ENCODE measurements at regions not wholly inside any gene's neighbourhood (a gene's known extent, or its start where the extent isn't known, plus 50 kb on each side); places are given as distances from the start of the nearest gene placed in this dataset.

DNA sequence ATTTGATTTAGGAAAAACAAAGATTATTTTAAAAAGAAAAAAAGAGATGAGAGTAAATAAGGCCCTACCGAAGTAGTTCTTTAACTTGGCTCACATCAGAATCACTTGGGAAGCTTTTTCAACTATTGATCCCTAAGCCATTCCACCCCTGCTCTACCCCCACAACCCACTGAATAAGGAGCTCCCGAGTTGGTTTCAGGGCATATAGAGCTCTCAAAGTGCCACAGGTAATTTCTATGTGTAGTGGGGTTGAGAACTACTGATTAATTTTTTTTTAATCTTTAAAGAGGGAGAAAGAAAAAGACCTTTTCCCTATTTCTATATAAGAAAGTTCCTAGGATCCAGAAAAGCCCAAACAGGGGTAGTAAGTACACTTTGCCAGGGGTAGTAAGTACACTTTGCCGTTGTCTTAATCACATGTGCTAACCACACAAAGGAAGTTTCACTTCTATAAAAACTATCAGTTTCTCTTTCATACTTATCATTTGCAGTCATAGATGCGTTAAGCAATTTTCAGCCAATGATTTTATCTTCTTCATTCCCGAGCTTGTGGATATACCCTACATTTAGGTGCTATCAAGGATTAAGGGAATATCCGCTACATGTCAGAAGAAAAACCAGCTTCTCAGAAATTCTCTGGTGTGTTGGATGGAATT, 108.4 kb upstream of the ZC3H12C start:
- DNase-seq: no peak

DNA sequence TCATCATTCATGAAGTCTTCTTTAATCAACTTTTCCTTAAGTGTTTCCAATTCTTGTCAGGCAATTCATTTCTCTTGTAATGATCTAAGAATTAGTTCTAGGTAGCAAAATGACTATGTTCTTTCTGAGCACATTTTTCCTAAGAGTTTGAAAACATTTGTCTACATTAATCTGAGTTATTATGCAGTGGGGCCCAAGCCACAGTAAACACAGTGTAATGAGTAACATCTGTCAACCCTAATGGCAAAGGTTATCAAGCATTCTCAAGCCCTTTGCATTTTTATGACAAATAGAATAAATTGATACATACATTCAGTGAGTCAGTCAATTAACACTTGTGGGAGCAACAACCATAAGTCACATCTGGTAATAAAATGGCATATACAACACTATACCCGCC, 106.7 kb upstream of the ZC3H12C start:
- DNase-seq: no peak

DNA sequence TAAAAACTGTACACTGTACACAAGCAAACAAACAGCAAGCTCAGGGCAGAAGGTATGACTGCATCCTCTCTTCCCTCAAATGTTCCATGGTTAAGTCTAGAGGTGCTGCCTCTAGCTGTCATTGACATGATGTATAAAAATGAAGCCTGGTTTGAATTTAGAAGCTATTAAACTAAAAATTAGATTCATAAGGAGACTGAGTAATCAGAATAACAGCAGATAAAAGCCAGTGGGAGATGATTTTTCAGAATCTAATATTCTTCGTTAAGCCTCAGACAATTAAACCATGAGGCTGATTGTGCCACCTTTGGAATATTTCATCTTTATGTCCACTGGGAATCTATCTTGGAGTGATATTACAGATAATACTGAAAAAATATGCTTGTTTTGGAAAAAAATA, 101.4 kb upstream of the ZC3H12C start:
- no peak for DNase-seq

DNA sequence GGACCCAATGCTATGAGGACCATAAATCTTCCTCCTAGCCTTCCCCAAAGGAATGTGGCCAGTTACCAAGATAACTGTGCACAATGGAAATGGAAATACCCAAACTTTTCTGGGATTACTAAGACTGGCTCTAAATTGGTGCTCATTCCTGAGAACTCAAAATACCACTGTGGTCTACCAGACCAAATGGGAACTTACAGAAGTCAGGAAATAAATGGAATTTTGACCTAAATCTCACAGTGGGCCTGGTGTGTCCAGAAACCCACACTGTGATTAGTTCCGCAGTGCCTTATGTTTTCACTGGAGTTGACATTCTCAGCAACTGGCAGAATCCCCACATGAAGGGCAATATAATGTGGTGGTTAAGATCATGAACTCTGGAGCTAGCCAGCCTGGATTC, 99.4 kb upstream of the ZC3H12C start:
- no peak for DNase-seq

DNA sequence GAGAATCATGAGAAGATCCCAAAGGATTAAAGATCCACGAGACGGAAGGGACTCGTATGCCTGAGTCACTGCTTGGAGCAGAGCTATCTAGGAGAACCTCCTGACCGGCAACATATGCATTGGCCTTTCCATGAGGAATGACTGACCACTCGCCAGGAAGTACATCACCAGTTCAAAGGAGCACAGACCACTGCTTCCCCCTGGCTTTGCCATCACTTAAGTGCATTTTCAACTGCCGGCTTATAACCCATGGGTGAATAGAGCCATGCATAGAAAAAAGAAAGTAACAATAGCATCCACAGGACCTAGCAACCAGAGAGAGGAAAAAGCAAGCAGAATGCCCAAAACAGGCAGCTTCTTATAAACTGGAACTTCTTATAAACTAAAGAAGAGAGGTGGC, 98.3 kb upstream of the ZC3H12C start:
- no peak for DNase-seq

DNA sequence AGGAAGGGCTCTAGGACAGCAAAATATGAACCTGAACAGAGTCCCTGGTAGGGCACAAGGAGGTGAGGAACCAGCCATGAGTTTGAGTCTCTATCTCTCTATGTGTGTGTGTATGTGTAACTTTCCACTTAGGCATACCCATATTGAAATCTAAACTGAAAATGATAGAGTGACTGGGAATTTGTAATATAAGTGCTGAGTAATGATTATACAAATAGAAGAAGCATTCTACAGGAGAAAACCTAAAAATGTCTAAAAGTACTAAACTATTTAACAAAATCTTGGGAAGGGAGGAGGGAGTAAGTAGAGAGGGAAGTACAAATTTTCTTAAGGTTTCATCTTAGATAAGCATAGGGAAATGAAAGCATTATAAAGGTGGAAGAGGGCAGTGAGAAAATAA, 97.1 kb upstream of the ZC3H12C start:
- DNase-seq: no peak

DNA sequence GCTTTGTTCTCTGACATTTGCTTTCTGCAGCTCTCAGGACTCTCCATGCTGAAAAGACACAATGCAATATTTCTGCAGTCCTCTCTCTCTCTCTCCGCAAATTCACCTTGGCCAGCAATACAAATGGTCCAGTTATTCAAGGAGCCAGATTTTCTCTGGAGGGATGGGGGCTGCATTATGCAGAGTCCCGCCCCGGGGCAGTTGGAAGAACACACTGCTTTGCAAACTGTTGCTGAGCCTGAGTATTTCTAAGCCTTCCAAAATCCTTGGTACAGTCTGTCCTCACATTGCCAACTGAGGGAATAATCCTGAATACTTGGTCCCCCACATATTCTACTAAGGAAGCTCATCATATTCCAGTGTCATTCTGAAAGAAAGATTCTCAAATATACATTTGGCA, 94.3 kb upstream of the ZC3H12C start:
- DNase-seq: no peak

DNA sequence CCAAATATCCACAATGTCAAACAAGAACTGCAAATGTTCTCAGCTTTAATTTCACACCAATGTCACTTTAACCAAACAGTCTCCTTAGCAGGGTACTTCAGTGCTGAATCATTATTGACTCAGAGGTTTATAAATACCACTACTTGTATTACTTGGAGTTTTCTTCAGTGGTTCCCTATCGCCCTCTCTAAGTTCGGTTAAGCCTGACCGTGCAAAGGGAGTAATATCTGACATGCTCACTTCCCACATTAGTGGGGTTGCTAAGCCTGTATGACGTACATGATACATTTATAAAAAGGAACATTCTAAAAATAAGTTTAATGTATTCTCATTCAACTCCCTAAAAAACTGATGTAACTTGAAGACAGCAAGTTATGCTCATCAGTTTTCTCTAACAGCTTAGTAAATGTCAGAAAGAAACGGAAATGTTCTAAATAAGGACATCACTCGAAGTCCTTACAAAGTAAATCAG, 93.1 kb upstream of the ZC3H12C start:
- no peak for DNase-seq

DNA sequence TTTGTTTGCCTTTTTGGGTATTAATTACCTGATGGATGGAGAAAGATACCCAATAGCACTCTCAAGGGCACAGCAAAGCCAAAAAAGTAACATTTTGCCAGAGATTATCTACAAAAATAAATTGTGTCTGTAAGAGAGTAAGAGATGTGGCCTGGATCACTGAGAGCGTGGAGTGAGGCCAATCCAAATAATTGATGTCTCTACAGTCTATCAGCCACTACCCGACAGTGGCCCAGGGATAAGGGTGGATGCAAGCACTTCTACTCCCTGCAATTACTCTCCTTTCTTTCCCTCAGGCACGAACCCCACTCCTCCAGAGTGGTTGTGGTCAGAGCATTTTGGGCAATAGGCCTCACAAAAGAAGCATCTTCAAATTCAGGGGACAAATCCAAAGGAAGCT, 92.3 kb upstream of the ZC3H12C start:
- DNase-seq: no peak

DNA sequence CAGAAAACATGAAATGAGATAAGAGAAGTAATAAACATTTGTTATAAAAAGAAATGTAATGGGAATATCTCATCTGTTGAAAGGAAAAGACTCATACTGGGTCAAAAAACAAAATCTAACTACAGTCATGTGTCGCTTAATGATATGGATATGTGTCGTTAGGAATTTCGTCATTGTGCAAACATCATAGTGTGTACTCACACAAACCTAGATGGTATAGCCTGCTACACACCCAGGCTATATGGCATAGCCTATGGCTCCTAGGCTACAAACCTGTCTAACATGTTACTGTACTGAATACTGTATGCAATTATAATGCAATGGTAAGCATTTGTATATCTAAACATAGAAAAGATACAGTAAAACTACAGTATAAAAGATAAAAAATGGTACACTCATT, 89.8 kb upstream of the ZC3H12C start:
- no peak for DNase-seq

DNA sequence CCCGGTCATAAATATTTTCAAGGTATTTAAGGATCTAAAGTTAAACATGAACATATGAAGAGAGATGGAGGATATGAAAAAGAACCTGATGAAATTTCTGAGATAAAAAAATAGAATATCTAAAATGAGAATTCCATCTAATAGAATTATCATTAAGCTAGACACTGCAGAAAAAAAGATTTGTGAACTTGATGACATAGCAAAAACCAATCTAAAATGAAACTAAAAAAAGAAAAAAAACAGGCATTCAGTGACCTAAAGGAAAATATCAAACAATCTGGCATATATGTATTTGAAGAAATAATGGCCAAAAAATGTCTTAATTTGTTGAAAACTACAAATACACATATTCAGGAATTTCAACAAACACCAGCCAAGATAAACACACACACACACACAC, 81.6 kb upstream of the ZC3H12C start:
- no peak for DNase-seq

DNA sequence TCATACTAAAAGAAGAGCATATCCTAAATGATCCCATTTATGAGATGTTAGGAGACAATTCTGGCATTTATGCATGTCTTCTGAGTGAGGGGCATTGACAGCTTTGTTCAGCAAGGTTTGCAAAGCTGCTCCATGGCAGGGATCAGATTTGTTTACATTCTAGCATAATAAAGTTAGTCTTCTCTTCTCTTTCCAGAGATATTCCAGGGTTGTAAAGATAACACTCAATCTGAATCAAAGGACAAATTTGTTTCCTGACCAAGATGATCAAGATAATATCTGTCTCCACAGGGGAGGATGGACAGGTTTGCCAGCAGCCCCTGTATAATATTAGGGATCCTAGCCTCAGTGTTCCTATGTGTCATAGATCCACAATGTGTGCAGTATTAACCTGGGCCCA, 77.5 kb upstream of the ZC3H12C start:
- DNase-seq: no peak

DNA sequence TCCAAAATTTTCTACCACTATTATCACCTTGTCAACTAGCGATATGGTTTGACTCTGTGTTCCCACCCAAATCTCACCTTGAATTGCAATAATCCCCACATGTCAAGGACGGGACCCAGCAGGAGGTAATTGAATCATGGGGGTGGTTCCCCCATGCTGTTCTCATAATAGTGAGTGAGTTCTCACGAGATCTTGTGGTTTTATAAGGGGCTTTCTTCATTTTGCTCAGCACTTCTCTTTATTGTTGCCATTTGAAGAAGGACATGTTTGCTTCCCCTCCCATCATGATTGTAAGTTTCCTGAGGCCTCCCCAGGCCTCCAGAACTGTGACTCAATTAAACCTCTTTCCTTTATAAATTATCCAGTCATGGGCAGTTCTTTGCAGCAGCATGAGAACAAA, 73.5 kb upstream of the ZC3H12C start:
- DNase-seq: no peak

DNA sequence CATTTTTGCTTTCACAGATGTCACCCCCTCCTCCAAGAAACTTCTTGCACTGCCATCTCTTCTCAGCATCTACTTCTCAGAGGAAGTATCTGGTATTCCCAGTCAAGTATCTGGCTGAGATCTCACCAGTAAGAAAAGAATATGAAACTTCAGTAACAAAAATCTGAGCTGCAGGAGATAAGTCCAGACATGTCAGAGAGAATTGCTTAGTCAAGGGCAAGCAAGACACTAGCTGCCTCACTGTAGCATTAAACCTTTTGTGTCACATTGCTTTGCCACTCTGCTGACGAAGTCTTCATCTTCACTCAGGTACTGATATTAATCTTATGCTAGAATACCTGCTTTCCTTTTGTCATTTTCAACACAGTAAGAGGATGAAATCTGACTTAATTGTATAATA, 70.6 kb upstream of the ZC3H12C start:
- DNase-seq: no peak

DNA sequence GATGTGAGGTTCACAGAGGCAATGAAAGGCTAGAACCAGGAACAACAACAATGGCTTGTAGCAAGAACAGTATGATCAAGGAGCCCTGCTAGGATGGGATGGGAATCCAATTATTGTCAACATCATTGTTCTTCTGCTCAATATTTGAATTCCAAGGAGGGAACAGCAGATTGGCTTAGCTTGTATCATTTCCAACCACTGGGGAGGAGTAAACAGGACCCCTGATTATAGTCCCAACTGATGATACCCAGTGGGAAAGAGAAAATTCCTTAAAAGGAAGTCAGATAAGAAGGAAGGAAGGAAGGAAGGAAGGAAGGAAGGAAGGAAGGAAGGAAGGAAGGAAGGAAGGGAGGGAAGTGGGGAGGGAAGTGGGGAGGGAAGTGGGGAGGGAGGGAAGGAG, 69.5 kb upstream of the ZC3H12C start:
- no peak for DNase-seq

DNA sequence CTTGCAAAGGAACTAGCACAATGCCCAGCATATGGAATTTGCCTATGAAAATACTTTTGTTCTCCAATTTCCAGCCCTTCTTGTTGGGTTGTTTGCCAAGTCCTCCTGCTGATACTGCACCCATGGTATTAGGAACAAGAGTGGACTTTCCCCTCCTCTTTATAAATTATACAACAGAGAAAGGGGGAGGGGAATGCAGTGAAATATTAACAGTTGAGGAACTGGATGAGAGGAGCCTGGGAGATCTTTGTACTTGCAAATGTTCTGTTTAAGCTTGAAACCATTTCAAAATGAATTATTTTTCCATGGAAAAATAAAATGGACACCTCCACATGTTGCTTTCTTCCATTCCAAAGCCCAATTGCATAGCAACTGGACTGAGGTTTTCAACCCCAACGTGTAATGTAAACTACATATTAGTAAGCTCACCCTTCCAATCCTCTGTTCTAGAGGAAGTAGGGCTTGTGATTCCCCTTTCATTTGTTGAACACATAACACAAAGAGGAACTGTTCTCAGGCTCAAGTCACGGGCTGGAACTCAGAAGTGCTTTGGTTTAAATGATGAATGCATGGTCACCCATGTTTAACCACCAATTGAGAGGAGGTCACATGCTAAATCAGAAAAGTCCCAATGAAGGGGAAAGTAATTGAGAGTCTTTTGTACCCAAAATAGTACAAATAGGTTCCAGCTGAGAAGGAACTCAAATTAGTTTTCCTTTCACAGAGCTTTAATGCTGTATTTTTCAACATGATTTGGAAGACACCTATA, 66.2 kb upstream of the ZC3H12C start:
- no peak for DNase-seq

DNA sequence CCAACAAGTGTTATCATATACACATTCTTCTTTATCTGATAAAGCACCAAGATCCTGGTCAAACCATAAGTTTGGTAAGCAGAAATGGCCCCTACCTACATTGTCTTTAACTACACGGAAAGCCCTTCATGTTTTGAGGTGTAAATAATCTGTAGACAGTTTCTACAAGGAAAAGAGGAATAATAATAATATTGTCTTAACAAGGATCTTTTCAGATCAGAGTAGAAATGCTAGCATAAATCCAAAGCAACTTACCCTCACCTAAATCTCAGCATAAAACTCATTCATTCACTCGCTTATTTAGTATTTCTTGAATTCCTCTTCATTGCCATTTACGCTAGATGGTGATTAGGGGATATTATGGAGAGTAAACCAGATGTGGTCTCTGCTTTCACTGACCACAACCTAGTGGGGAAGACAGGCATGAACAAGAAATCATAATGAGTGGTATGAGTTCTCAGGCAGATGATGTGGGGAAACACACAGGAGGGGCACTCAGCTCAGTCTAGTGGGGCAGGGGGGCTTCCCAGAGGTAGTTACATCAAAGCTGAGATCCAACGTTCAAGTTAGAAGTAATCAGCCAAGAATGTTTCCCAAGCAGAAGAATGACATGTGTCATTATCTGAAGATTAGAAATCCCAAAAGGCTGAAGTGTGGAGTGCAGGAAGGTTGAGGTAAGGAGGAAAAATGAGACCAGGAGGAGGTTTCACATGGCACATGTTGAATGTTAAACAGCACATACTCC, 65.4 kb upstream of the ZC3H12C start:
- DNase-seq: no peak

DNA sequence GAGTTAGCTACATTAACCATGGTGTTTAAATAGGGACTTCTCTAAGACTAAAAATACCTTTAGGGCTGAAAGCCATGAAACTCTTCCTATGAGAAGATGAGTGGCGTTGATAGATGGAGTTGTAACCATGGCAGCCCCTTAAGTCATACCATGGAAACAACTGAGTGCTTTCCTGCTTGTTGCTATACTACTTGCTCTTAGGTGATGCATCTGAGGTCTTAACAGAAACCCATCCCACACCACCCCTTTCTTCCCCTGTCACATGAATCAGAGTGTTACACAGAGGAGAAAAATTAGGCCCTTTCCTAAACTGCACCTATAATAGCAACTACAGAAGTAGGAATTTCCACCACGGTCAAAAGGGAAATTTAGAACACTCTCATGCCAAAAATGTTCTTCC, 64.3 kb upstream of the ZC3H12C start:
- no peak for DNase-seq

DNA sequence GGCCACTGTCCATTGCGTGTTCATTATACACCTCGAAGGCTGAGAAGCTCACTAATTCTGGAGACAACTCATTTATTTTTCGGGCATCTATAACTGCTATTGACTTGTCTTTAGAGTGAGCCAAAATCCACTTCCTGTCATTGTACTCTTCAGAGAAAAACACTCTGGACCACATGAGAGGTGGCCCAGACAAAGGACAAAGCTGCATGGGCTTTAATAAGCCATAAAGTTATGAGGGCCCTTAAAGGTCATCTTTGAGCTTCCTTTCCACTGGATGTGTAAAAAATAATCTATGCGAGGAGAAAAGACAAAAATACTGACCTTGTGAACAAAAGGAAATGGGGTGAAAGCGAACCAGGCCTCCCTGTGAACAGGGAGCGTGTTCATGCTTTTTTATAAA, 63.5 kb upstream of the ZC3H12C start:
- DNase-seq: no peak

DNA sequence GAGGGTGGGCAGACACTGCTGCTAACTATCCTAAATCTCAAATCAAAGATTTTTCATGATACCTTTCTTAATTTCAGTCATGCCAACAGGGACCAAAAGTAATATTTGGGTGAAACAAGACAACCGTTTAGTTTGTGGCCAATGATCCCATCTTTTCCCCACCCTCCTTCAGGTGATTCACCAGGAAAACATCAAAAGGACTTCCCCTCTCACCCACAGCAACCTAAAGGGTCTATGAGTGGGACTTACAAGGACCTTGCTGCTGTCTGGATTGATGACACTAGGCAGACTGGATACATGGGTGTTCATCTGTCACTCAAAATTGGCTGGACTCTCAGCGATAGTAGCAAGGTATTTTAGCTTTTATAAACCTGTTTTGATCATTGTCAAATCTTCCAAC, 62.0 kb upstream of the ZC3H12C start:
- DNase-seq: no peak

DNA sequence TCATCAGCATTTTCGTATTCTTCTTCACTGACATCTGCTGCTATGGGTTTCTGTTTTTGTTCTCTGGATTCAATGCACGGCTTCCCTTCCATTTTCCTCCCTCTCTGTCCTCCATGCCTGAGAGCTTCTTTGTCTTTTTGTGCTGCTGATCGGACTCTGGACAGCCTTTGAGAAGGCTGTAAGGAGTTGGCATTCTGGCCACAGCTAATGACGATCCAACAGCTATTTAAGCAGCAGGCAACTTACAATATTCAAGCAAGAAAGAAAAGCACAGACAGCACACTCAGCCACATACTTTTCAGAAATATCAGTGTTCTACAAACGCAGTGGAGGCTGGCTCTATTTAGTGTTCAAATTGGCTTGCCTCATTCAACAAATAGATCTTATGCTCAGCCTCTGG, 60.9 kb upstream of the ZC3H12C start:
- DNase-seq: no peak

DNA sequence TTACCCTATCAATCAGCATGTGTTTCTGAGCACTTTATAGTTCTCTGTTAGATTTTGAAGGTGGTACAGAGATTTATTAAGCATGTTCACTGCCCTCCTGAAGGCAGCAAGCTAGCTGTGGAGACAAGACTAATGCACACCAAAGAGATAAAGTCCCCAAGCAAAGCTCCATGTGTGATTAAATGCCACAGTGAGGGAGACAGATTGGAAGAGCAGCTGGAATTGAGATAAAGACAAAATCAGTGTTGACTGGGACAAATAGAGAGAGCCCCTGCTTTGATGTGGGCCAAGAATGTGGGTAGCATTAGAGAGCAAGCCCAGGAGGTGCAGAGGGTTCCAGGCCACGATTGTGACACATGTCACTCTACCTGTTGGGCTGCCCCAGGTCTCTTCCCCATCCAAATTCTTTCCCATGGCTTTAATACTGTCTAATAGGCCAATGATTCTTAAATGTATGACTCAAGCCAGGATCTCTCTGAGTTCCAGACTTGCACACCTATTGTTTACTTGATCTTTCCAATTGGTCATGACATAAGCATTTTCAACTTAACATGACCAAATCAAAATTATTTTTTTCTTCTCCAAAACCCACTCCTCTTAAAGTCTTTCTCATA, 60.1 kb upstream of the ZC3H12C start:
- no peak for DNase-seq

DNA sequence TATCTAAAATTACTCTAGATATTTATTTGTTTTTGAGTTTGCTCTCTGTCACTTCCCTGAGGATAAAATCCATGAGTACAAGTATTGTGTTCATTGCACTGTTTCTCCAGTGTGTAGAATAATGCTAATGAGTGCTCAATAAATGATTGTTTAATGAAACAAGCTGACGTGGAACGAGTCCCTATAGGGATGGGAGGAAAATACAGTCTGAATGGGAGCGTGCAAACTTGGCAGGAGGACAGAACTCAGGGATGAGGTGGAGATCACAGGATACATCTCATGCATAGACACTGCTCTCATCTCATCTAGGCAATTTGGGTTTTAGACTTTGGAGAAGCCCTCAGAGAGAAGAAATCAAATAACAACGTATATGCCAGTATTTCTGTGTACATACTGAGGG, 58.4 kb upstream of the ZC3H12C start:
- no peak for DNase-seq

DNA sequence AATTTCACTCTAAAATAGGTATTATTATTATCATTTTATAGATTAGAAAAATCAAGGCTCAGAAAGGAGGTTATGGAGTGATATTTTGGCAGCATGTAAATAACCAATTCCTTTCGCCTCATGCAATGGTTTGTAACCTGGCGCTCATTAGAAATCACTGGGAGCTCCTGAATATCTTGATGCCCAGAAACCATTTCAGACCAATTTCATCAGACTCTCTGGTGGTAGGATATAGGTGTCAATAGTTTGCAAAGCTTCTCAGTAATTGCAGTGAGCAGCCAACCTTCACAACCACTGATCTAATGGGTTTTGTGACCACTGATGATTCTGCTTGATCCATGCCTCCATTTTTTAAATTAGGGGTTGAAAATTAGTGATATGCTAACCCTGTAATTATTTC, 57.8 kb upstream of the ZC3H12C start:
- DNase-seq: no peak
